ENCODE measurements at regions not wholly inside any gene's neighbourhood (a gene's known extent, or its start where the extent isn't known, plus 50 kb on each side); places are given as distances from the start of the nearest gene placed in this dataset.

- no peak for TF ChIP-seq CTCF (conservative IDR thresholded peaks at IDR 0.05)
- TF ChIP-seq EZH2 (IDR thresholded peaks at IDR 0.05; ENCODE audit: low read depth), result no peak
These were observed 1004.1 kb downstream of the TBL1XR1 start for GRCh38 chr3:176193032-176193730.

Measured in PC-9 (cell line).